DOHH2 (cell line): ENCODE measurements at regions not wholly inside any gene's neighbourhood (a gene's known extent, or its start where the extent isn't known, plus 50 kb on each side); places are given as distances from the start of the nearest gene placed in this dataset.

Source experiments
- H3F3A ChIP-seq: fragments of 200-600 bp; sonication (generic), shearing (Covaris generic); 2 replicates; pipeline ENCODE4 v1.6.0; 2016; ENCODE audit warnings: antibody characterized with exemption, mild to moderate bottlenecking; ENCODE audit not compliant: control insufficient read depth, insufficient read depth
- H3K27ac ChIP-seq: fragments of 200-600 bp; sonication (generic); 2 replicates; pipeline ENCODE4 v1.5.1; 2014; ENCODE audit warnings: low read depth, mild to moderate bottlenecking, low read length, moderate library complexity
- H3K27me3 ChIP-seq: fragments of 200-600 bp; sonication (generic); 2 replicates; pipeline ENCODE4 v1.6.1; 2014; ENCODE audit warnings: mild to moderate bottlenecking, low read length, mixed read lengths; ENCODE audit not compliant: control insufficient read depth
- H3K36me3 ChIP-seq: fragments of 200-600 bp; sonication (generic); 2 replicates; pipeline ENCODE4 v1.6.1; 2014; ENCODE audit warnings: mild to moderate bottlenecking, low read length, moderate library complexity, mixed read lengths; ENCODE audit not compliant: control insufficient read depth
- H3K4me1 ChIP-seq: fragments of 200-600 bp; sonication (generic); 2 replicates; pipeline ENCODE4 v1.6.1; 2014; ENCODE audit warnings: mild to moderate bottlenecking, low read length, mixed read lengths; ENCODE audit not compliant: control insufficient read depth
- H3K4me2 ChIP-seq: fragments of 200-600 bp; sonication (generic); 2 replicates; pipeline ENCODE4 v1.6.0; 2014; ENCODE audit warnings: mild to moderate bottlenecking, low read length, moderate library complexity
- H3K4me3 ChIP-seq: fragments of 200-600 bp; sonication (generic); 2 replicates; pipeline ENCODE4 v1.5.1; 2014; ENCODE audit warnings: mild to moderate bottlenecking, low read length, mixed read lengths
- H3K79me2 ChIP-seq: fragments of 200-600 bp; sonication (generic); 2 replicates; pipeline ENCODE4 v1.6.1; 2014; ENCODE audit warnings: mild to moderate bottlenecking, low read length, mixed read lengths; ENCODE audit not compliant: control insufficient read depth
- H3K9me2 ChIP-seq: fragments of 200-600 bp; sonication (generic); replicated peaks from 2 replicates; pipeline ENCODE4 v1.6.1; 2014; ENCODE audit warnings: mild to moderate bottlenecking, low read length, mixed read lengths; ENCODE audit not compliant: control insufficient read depth
- H3K9me3 ChIP-seq: fragments of 200-600 bp; sonication (generic); 2 replicates; pipeline ENCODE4 v1.6.1; 2014; ENCODE audit warnings: antibody characterized with exemption, low read length, mixed read lengths; ENCODE audit not compliant: control insufficient read depth, insufficient read depth
- H4K20me1 ChIP-seq: fragments of 200-600 bp; sonication (generic); 2 replicates; pipeline ENCODE4 v1.6.0; 2014; ENCODE audit warnings: low read depth, mild to moderate bottlenecking, antibody characterized with exemption, low read length, moderate library complexity; ENCODE audit not compliant: control insufficient read depth, insufficient read depth
- CTCF ChIP-seq: fragments of 200-600 bp; sonication (generic); IDR thresholded peaks from one replicate; pipeline ENCODE4 v1.5.1; 2014; ENCODE audit warnings: antibody characterized with exemption, mild to moderate bottlenecking, low read depth, low read length; ENCODE audit not compliant: poor library complexity, severe bottlenecking
- EZH2phosphoT487 ChIP-seq: fragments of 200-600 bp; sonication (generic); IDR thresholded peaks from 2 replicates; pipeline ENCODE4 v1.6.1; 2017; ENCODE audit warnings: borderline replicate concordance, mild to moderate bottlenecking, antibody characterized with exemption, low read length, moderate library complexity, mixed read lengths

DNA sequence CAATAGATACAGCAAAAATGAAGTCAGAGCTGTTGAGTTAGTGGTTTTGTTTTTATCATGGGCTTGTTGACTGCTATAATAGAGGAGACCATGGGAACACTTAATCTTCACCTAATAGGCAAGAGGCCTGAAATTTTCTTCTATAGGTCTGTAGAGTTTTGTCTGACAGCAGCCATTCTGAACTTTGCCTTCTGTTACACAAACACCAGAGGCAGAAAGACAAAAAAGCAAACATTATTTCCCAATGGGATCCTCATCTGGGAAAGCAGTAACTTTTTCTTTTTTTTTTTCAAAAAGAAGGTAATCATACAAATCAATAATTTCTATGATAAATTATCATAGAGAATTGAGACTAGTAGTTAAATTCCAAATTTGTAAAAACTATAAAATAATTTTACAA is 494.1 kb downstream of the TOX3 start:
- TF ChIP-seq CTCF (no peak), EZH2phosphoT487 (no peak)
- H3K79me2 ChIP-seq: no peaks in the 10 kb centered on the region

DNA sequence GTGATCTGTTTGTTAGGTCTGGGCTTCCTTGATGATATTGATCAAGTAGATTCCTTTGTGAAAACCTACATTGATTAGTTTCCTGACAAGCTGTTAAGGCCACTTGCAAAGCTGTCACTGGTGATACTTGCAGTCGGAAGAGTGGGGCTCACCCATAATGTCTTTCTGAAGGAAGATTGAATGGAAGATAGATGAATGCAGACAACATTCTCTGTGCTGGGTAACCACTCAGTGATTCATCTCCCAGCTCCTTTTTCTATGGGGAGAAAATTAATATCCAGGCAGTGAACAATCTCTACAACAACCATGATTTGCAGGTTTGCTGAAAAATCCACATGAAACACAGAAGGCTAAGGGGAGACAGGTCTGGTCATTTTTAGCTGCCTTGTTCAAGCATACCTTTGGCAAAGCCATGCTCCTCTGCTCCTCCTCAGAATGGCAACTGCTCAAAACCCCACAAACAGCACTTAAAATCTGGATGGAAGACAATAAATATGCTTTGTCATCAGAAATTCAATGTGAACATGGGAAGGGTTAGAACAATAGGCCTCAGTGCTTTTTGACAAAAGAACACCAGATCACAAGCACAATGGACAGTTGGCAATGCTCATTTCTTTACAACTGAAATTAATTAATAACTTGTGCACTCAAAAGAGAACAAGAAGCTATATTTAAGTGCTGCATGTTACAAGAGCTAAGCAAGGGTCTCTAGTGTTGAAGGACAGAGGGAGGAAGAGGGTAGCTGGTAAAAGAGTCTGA is 495.4 kb downstream of the TOX3 start:
- Histone ChIP-seq H3K9me3 (no peaks in the 10 kb centered on the region), H3K79me2 (no peaks in the 10 kb centered on the region), H3K27ac (no peak overlapping the region), H3K27me3 (no peaks in the 10 kb centered on the region), H3K4me1 (no peaks in the 10 kb centered on the region), H3F3A (no peaks in the 10 kb centered on the region), H3K36me3 (no peaks in the 10 kb centered on the region), H3K4me3 (no peak overlapping the region), H3K4me2 (no peak overlapping the region), H4K20me1 (no peaks in the 10 kb centered on the region), H3K9me2 (no peaks in the 10 kb centered on the region)
- TF ChIP-seq EZH2phosphoT487 (no peak), CTCF (no peak)

More for the DNA sequence above, 494.1 kb downstream of the TOX3 start:
- no peak overlapping the region for H3K4me3 ChIP-seq
- no peak overlapping the region for H3K27ac ChIP-seq
- no peaks in the 10 kb centered on the region for H3K9me3 ChIP-seq
- H3F3A ChIP-seq: no peaks in the 10 kb centered on the region
- no peaks in the 10 kb centered on the region for H3K9me2 ChIP-seq
- no peaks in the 10 kb centered on the region for H3K4me1 ChIP-seq
- no peaks in the 10 kb centered on the region for H3K27me3 ChIP-seq
- no peaks in the 10 kb centered on the region for H3K36me3 ChIP-seq
- H4K20me1 ChIP-seq: no peaks in the 10 kb centered on the region
- no peak overlapping the region for H3K4me2 ChIP-seq

- H3K27me3 ChIP-seq: no peaks in the 10 kb centered on the region
- H3K4me2 ChIP-seq: no peak overlapping the region
- no peaks in the 10 kb centered on the region for H3K4me1 ChIP-seq
- H3F3A ChIP-seq: no peaks in the 10 kb centered on the region
- H3K4me3 ChIP-seq: no peak overlapping the region
- no peak overlapping the region for H3K27ac ChIP-seq
- H3K36me3 ChIP-seq: no peaks in the 10 kb centered on the region
- TF ChIP-seq EZH2phosphoT487 (no peak), CTCF (no peak)
- H3K79me2 ChIP-seq: no peaks in the 10 kb centered on the region
- H3K9me3 ChIP-seq: no peaks in the 10 kb centered on the region
- no peaks in the 10 kb centered on the region for H4K20me1 ChIP-seq
- no peaks in the 10 kb centered on the region for H3K9me2 ChIP-seq
Observed at GRCh38 chr16:52050418-52050817, 496.5 kb downstream of the TOX3 start.
